ENCODE measurements at regions not wholly inside any gene's neighbourhood (a gene's known extent, or its start where the extent isn't known, plus 50 kb on each side); places are given as distances from the start of the nearest gene placed in this dataset.

- TF ChIP-seq CTCF (IDR thresholded peaks at IDR 0.05) (no peak), EZH2 (IDR thresholded peaks at IDR 0.05; ENCODE audit: borderline replicate concordance, insufficient read depth, low read depth, low read length, poor library complexity, severe bottlenecking) (no peak)
Measured at GRCh38 chr7:25862261-25863004, 289.6 kb upstream of the NFE2L3 start.
